ENCODE measurements at regions not wholly inside any gene's neighbourhood (a gene's known extent, or its start where the extent isn't known, plus 50 kb on each side); places are given as distances from the start of the nearest gene placed in this dataset.
A peak's percentile ranks its signal among the peaks of the same experiment; 100 is the strongest.

- DNase-seq (ENCODE audit: low spot score) = no peak
- peaks cover 11% of the 10 kb centered on the region for H3K4me1 Mint-ChIP-seq (ENCODE audit: low read depth)
These were observed 643.3 kb upstream of the FAM241A start for GRCh38 chr4:111501946-111502345.

GRCh38 chr4:111502626-111503025, 642.6 kb upstream of the FAM241A start:
- Mint-ChIP-seq H3K9me3 (ENCODE audit: low read depth) (no peaks in the 10 kb centered on the region), H3K27me3 (ENCODE audit: low read depth) (peaks cover 9% of the 10 kb centered on the region), H3K36me3 (ENCODE audit: low read depth) (no peaks in the 10 kb centered on the region), H3K4me3 (ENCODE audit: unreplicated experiment) (no peak overlapping the region), H3K4me1 (ENCODE audit: low read depth) (peaks cover 13% of the 10 kb centered on the region), H3K27ac (ENCODE audit: unreplicated experiment) (no peak overlapping the region)
- DNase-seq (ENCODE audit: low spot score) = no peak
- TF ChIP-seq CTCF (IDR thresholded peaks at IDR 0.05) = no peak

More at GRCh38 chr4:111501946-111502345, 643.3 kb upstream of the FAM241A start:
- Mint-ChIP-seq H3K4me3 (ENCODE audit: unreplicated experiment) (no peak overlapping the region), H3K27ac (ENCODE audit: unreplicated experiment) (no peak overlapping the region), H3K9me3 (ENCODE audit: low read depth) (no peaks in the 10 kb centered on the region), H3K36me3 (ENCODE audit: low read depth) (no peaks in the 10 kb centered on the region), H3K27me3 (ENCODE audit: low read depth) (peaks cover 9% of the 10 kb centered on the region)
- TF ChIP-seq CTCF (IDR thresholded peaks at IDR 0.05) = no peak

- no peak overlapping the region for H3K27ac Mint-ChIP-seq (ENCODE audit: unreplicated experiment)
- no peaks in the 10 kb centered on the region for H3K36me3 Mint-ChIP-seq (ENCODE audit: low read depth)
- H3K4me1 Mint-ChIP-seq (ENCODE audit: low read depth) = peaks cover 20% of the 10 kb centered on the region
These were observed 638.5 kb upstream of the FAM241A start for GRCh38 chr4:111506706-111507105.

GRCh38 chr4:111510535-111510934, 634.7 kb upstream of the FAM241A start:
- Mint-ChIP-seq H3K4me3 (ENCODE audit: unreplicated experiment) (no peak overlapping the region), H3K27me3 (ENCODE audit: low read depth) (no peaks in the 10 kb centered on the region), H3K36me3 (ENCODE audit: low read depth) (no peaks in the 10 kb centered on the region), H3K27ac (ENCODE audit: unreplicated experiment) (no peak overlapping the region), H3K9me3 (ENCODE audit: low read depth) (no peaks in the 10 kb centered on the region), H3K4me1 (ENCODE audit: low read depth) (peaks cover 23% of the 10 kb centered on the region)
- TF ChIP-seq CTCF (IDR thresholded peaks at IDR 0.05) = no peak
- DNase-seq (ENCODE audit: low spot score) = no peak

More at GRCh38 chr4:111506706-111507105, 638.5 kb upstream of the FAM241A start:
- TF ChIP-seq CTCF (IDR thresholded peaks at IDR 0.05) = no peak
- H3K27me3 Mint-ChIP-seq (ENCODE audit: low read depth) = peaks cover 2% of the 10 kb centered on the region
- DNase-seq (ENCODE audit: low spot score) = no peak
- no peak overlapping the region for H3K4me3 Mint-ChIP-seq (ENCODE audit: unreplicated experiment)
- H3K9me3 Mint-ChIP-seq (ENCODE audit: low read depth) = no peaks in the 10 kb centered on the region

- DNase-seq (ENCODE audit: low spot score) = no peak
- no peaks in the 10 kb centered on the region for H3K9me3 Mint-ChIP-seq (ENCODE audit: low read depth)
- H3K27me3 Mint-ChIP-seq (ENCODE audit: low read depth) = peaks cover 2% of the 10 kb centered on the region
- no peaks in the 10 kb centered on the region for H3K36me3 Mint-ChIP-seq (ENCODE audit: low read depth)
- peak overlapping the region; percentile 58 for H3K27ac Mint-ChIP-seq (ENCODE audit: unreplicated experiment)
- no peak for TF ChIP-seq CTCF (IDR thresholded peaks at IDR 0.05)
- H3K4me1 Mint-ChIP-seq (ENCODE audit: low read depth) = peaks cover 14% of the 10 kb centered on the region
- no peak overlapping the region for H3K4me3 Mint-ChIP-seq (ENCODE audit: unreplicated experiment)
These were observed 633.0 kb upstream of the FAM241A start for GRCh38 chr4:111512081-111512783.
